GM21526 (cell line): ENCODE measurements at regions not wholly inside any gene's neighbourhood (a gene's known extent, or its start where the extent isn't known, plus 50 kb on each side); places are given as distances from the start of the nearest gene placed in this dataset.

Experiments
- ATAC-seq: cut with Tn5 transposase; IDR thresholded peaks from one replicate; pipeline ENCODE4 v1.9.1; 2021; ENCODE audit warnings: moderate library complexity; ENCODE audit not compliant: unreplicated experiment, low FRiP score

DNA sequence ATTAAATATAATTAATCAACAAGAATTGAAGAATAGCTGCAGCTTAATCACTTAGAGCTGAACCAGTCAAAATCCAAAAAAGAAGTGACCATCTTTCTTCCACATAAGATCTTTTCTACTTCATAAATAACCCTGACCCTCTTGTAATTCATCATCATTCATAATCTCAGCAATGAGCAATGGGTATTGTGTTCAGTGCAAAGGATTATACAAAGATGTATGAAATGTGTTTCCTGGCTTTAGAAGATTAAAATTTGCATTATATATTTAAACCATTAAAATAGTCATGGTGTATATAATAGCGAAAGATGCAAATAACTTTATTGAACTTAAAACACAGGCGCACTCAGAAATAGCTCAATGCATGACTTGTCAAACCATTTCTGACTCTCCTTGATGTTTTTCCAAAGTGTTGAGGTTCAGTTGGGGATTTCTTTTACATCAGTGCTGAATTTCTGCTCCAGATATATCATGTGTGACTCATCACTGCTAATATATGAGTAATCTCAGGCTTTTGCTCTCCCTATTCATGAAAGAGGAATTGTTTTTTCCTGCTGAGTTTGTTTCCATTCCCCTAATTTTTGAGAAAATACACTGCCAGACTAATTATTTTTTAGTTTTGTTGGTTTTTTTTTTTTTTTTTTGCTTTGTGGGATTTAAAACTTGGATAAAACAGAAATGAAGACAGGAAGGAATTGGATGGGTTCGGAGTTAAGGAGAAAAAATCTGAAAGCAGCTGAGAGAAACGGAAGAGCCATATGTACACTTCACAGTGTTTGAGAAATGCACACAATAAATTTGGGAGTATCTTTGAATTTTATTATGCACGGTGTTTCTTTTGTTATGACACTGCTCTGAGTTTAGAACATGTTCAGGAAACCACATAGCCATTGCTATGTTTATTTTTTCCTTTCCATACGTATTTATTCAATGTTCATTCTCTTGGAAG lies 290.1 kb upstream of the PCDH7 start:
- no peak for ATAC-seq

DNA sequence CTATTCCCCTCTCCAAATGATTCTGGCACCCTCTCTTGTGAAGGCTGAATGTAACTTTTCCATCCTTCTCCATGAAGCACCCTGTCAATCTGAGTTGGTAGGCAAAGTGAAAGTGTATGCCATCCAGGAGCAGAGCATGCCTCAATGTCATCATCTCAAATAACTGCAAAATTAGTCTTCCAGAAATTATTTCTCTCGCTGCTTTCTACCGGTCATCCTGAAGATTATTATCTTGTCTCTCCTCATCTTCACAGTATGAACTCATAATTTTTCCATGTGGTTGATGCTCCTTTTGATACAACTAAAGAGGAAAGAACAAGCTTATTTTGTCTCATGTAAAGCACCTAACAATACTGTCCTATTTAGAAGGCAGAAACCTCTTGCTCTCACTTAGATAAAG lies 285.5 kb upstream of the PCDH7 start:
- ATAC-seq: no peak

DNA sequence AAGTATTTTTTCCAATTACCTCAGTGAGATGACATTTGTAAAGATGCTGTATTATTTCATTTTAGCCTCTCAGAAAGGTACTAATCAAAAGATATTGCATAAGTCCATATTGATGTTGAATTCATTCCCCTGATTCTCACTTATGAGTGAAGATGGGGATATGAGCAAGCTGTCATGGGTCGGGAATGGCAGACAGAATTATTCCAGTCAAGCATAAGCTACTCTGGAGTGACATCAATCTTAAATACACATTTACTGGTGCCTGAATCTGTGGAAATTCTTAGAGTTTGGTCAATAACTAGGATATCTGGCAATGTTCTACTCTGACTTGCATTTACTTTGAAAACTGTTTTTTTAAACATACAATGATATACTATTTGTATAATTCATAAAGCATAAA lies 283.8 kb upstream of the PCDH7 start:
- ATAC-seq: no peak

DNA sequence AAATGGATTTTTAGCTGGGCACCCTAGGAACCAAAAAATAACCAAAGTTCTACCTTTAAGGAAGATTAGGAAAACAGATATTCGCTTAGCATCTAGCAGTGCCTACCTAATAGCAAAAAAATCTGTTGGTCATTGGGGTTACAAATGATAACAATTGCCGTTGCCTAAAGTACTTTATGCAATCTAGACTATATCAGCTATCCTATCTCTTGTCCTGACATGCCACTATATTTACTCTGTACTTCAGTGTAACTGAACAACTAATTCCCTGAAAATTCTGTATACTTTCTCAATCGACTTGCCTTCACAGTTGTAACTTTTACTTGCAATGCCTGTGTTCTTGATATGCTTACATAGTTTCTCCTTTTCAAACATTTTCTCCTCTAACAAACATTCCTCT lies 282.9 kb upstream of the PCDH7 start:
- ATAC-seq: no peak

DNA sequence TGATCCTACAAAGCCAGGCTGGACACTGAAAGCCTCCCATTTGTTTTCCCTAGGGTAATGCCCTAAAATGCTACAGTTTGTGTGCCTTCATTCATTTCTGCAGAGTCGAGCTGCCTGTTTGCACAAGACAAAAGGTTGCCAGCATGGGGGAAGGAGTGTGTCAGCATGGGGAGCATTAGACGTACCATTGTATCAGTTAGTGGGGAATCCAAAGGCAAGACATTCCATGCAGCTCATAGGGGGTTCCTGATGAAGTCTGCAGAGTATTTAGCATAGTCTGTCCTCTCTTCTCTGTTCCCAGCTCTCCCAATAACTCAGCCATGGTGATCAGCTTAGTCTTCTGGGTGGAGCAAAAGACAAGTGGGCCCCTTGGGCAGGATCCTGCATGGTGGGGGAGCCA lies 276.9 kb upstream of the PCDH7 start:
- no peak for ATAC-seq

DNA sequence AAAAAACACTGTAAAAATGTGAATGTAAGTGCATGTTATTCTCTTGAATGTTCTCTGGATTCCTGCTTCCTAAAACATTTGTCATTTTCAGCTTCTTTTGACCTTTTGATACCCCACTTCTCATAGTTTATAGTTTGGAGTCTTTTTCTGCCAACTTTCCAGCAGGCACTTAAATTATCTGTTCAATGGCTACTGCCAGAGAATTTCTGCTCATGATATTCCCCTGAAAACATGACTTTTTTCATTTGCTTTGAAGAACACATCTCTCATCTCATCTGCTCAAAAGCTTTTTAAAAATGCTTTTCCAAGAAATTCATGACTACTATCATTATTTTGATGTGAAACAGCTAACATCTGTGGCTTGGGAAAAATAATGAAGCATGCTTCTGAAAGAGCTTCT lies 269.7 kb upstream of the PCDH7 start:
- ATAC-seq: no peak

DNA sequence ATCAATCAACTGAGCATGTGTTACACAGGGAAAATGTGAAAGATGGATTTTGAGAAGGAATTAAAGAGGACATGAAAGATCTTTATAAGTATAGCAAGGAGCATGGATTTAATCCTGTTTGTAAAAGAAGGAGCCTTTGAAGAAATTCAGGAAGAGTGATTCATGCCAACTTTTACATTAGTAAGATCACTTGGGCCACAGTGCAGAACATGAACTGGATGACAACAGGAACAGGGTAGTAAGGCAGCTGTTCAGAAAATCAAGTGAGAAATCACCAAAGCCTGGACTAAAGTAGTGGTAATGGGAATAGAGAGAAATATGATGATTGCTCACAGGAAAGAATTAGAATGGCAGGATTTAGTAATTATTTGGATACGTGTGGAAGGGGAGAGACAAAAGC lies 265.7 kb upstream of the PCDH7 start:
- ATAC-seq: no peak

DNA sequence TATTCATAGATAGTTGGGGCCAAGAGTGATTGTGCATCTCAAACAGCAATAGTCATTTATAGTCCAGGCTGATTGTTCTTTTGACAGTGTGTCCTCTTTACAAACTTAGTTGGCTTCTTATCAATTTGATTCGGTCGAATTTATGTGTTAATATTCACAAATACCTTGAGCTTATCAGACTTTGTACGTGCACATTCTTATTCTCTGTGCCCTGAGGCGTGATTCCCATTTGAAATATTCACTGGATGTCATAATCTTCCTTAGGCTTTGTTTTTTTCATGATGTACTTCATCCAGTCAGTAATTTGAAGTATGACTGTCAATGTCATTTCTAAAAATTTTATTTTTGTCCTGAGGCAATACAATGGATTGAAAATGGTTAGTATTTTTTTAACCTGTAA lies 263.5 kb upstream of the PCDH7 start:
- ATAC-seq: no peak

DNA sequence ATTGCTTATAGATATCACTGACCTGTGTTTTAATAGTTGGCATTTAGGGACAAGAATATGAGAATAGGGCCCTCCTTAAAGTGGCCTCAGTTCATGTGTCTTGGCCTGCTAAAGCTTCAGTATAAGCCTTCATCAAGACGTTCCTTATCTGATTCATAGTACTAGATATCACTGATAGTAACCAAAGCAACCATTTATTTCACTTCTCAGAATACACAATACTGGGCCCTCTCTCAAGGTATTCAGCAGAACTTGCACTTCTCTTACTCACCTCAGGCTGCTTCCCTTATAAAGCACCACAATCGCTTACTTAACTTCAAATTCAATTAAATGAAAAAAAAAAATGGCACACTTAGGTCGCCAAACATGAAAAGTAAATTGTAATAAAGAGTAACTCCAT lies 259.4 kb upstream of the PCDH7 start:
- no peak for ATAC-seq

DNA sequence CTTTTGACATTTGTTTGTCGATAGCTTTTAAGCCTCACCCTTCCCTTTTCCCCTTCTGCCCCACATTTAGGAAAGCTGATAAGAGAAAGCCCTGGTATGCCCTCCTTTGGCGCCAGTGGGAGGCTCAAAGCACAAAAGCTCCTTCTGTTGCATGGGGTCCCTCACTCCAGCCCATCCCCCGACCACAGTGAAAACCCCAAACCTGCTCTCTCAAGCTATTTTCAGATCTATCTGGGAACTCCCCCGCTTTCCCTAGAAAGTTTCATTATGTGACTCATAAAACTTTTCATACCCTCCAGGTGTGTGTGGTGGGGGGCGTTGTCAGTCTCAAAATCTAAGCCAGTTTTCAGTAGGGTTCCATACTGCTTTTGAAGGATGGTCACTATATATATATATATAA lies 259.0 kb upstream of the PCDH7 start:
- no peak for ATAC-seq

DNA sequence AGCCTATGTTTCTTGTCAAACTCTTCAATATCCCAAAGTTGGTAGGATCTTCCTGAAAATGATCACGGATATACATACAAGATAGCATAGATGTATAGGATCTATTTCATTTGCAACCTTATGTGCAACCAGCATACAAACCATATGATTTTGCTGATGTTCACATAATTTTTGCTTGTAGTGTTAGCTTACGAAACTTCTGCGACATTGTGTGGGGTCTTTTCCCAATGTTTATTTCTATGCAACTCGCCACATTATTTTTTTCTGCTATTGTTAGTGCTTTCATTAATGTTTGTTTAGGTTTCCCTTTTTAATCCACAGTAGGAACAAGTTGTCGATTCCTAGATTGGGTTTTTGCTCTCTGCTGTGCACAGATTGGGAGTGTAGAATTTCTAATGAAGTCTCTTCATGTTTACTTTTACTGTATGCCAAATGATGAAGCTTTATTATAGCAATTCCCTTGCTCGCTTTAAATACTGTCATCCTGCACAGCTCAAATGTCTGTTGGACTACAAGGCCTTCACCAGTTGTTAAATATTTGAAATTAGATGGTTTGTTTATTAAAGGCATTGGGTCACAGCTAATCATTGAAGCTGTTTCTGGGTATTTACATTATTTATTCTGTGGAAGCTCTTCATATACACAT lies 257.6 kb upstream of the PCDH7 start:
- ATAC-seq: no peak

DNA sequence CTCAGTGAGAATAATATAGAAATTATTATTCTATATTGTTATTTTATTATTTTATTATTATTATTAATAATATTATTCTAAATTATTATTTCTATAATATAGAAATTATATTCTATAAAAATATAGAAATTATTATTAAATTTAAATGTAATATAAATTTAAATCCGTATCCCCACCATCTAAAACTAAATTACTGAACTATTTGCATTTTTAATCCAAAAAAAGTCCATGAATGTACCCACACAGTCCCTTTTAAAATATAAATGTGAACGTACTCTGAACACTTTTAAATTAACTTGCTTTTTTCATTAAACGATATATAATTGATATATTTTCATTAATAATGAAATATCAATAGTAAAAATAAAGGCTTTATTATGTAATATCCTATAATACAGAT lies 248.3 kb upstream of the PCDH7 start:
- no peak for ATAC-seq

DNA sequence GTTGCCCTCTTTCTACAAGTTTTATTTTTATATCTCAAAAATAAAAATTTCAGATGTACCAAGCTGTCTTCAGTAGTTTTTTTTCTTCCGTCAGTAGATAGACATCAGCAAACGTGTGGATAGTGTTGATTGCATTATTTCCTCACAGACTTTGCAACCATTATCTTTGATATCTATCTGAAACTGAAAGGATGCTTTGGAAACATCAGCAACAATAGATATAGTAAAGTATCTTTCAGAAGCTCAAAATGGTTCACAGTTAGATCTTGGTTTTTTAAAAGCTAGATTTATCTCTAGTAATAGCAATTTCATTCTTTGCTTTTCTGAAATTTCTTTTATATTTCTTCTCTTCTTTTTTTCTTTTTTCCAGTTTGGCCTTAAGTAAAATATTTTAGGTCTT lies 246.9 kb upstream of the PCDH7 start:
- ATAC-seq: no peak

DNA sequence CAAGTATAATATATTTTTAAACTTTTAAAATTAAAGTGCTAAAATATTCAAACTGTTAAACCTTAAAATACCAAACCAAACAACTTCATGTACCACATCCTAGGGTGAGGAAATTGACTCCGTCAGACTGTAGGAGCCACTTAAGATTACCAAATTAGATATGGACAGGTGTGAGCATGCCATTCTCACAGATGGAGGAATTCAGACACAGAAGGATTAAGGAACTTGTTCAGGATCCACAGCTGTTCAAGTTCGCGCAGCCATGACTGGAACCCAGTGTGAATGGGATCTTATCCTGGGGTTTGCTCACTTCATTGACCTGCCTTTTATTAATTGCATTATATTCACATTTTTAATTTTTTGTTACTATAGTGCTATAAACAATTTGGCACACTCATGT lies 224.9 kb upstream of the PCDH7 start:
- no peak for ATAC-seq

DNA sequence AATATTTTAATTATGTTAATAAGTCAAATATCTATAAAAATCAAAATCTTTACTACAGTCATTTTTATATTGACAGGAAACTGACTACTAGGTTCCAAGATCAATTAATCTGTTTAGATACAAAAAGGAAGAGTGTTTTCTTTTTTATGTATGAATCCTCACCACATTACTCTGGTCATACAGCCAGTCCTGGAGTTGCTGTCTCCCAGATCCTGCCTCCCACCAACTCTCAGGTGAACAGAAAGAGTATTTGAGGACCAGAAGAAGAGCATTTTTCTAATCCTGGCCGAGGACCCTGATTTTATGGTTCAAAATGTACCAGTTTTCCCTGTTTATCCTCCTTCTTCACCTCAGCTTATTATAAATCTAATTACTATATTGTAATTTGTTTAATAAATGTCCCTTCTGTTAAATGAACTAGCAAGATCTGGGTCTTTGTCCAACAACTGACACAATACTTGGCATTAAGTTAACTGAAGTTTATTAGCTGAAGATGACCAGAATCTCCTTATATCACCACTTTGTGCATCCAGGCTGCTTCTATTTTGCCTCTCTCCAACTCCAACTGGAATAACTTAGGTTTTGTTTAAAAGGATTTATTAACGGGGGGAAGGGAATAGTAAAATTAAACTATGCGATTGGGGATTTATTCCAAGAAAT lies 224.4 kb upstream of the PCDH7 start:
- no peak for ATAC-seq

DNA sequence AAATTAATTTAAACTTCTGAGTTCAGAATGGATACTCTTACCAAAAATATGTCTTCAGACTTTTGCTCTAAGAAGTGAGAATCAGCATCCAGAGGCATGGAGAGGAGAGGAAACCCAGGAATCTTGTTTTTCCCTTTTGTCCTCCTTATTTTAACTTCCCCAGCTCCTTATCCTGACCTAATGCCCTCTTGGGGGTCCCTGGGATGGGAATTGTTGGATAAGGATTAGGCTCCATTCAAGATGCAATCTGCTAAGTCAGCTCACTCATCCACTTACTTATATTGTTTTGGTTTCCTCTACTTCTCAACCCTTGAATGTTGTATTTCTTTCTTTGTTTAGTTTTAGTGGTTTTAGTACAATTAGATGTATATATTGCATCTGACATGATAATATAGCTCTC lies 208.4 kb upstream of the PCDH7 start:
- ATAC-seq: no peak

DNA sequence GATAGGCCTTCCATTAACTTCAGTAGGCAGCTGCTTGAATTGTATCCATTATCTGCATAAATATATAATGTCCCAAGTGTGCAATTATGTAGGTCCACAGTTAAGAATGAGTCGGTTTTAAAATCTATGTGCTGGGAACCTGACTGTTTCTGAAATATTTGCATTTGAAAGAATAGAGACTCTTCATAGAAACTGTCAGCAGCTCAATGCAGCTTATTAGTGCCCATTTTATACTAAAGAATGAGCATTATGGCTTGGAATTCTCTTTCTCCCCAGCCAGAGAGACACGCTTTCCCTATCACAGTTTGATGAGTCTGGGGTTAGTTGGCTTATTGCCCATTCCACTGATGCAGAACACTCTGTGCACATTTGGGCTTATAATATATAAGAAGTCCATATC lies 202.0 kb upstream of the PCDH7 start:
- ATAC-seq: no peak

DNA sequence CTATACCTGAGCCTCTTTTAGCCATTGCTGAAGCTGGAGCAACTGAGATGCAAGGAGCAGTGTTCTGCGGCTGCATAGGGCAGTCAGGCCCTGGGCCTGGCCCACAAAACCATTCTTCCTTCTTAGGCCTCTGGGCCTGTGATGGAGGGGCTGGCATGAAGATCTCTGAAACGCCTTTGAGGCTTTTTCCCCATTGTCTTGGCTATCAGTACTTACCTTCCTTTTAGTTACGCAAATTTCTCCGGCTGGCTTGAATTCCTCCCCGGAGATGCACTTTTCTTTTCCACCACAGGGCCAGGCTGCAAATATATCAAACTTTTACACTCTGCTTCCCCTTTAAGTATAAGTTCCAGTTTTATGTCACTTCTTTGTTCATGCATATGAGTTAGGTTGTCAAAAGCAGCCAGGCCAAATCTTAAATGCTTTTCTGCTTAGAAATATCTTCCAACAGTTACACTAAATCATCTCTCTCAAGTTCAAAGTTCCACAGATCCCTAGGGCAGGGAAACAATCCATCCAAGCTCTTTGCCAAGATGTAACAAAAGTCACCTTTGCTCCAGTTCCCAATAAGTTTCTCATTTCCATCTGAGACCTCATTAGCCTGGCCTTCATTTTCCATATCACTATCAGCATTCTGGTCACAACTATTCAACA lies 194.4 kb upstream of the PCDH7 start:
- no peak for ATAC-seq

DNA sequence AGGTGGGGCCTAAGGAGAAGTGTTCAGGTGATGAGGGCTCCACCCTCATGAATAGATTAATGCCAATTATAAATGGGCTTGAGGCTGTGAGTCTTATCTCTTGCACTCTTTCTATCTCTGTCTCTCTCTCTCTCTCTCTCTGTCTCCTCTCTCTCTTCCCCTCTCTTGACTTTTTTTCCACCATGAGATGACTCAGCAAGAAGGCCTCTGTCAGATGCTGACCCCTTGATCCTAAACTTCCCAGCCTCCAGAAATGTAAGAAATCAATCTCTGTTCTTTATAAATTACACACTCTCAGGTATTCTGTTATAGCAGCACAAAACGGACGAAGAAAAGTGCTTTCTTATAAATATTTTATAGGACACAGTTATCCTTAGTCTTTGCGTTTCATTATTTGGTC lies 184.9 kb upstream of the PCDH7 start:
- no peak for ATAC-seq

DNA sequence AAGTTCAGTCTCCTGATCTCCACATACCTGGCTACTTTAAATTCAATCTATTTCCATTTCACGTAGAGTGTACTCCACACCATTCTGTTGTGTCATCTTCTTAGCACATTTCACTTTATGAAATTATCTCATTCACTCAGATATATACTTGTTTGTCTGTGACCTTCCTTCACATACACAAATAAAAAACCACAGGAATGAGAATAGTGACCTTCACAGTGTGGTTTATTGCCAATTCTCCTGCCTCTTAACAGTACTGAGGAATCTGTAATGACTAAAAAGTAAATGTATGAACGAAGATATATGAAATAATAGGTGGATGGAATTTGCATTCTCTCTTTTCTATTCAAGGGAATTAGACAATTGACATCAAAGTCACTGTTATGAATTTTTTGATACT lies 183.9 kb upstream of the PCDH7 start:
- ATAC-seq: no peak

DNA sequence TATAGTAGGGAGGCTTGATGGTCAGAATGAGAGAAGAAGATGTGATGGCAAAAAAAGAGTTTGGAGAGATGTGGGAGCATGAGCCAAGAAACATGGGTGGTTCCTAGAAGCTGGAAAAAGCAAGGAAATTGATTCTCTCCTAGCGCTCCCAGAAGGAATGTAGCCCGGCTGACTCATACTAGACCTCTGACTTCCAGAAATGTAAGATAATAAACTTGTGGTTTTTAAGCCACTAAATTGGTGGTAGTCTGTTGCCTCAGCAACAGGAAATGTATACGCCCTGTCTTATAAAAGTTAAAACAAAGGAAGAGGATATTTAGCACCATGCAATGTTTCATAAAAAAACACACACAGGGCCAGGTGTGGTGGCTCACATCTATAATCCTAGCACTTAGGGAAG lies 182.7 kb upstream of the PCDH7 start:
- no peak for ATAC-seq
